HepG2 (cell line): ENCODE measurements at regions not wholly inside any gene's neighbourhood (a gene's known extent, or its start where the extent isn't known, plus 50 kb on each side); places are given as distances from the start of the nearest gene placed in this dataset.

Source experiments
- ATAC-seq: fragments of 200-7000 bp; cut with Tn5 transposase; 3 replicates; pipeline ENCODE4 v1.9.1; 2020; ENCODE audit warnings: mild to moderate bottlenecking, moderate library complexity
- BruUV-seq: library from RNA; stranded (reverse); fragments of 400-500 nt; replicated peaks from 2 replicates; lab custom pipeline; 2021; lab: Mats Ljungman, UMichigan
- CTCF ChIA-PET: fragments of 300-600 bp; formaldehyde crosslinking; extraction: SDS; loops from one replicate; lab custom pipeline; 2021; ENCODE audit warnings: low total read pairs, inconsistent platforms, low intra/inter-chr PET ratio; lab: Yijun Ruan, JAX
- POLR2A ChIA-PET: fragments of 350-600 bp; sonication (Branson Sonifier 250); formaldehyde crosslinking; loops from one replicate; lab custom pipeline; 2020; ENCODE audit warnings: antibody characterized with exemption, inconsistent platforms; lab: Yijun Ruan, JAX
- DNase-seq: peaks from one replicate; pipeline ENCODE4 v3.0.0-alpha.2; 2015; ENCODE audit warnings: low spot score
- FAIRE-seq: peaks from 3 replicates; lab custom pipeline; 2011; peaks lifted over from hg19 to GRCh38; lab: Jason Lieb, UNC
- H2AFZ ChIP-seq: one replicate; pipeline ENCODE4 v1.6.1; 2011; ENCODE audit warnings: low read length, inconsistent platforms
- H3K27ac ChIP-seq: fragments of 300-600 bp; 3 replicates; pipeline ENCODE4 v1.8.0; 2011; ENCODE audit warnings: mixed run types, mild to moderate bottlenecking, mixed read lengths, low read length, inconsistent platforms; ENCODE audit not compliant: insufficient read depth; ENCODE audit errors: extremely low read length
- H3K27me3 ChIP-seq, 2 experiments: fragments of 200-600 bp in 1 of 2; 2 replicates in 1 of 2; 3 replicates in 1 of 2; pipeline versions ENCODE4 v1.6.0 to v1.8.0; 2011; ENCODE audit warnings: low read length in 2 of 2, mild to moderate bottlenecking in 2 of 2, moderate library complexity in 2 of 2, inconsistent platforms in 1 of 2; ENCODE audit not compliant: insufficient read depth in 2 of 2, control insufficient read depth in 1 of 2
- H3K36me3 ChIP-seq, 2 experiments: fragments of 200-600 bp in 1 of 2; replicated peaks in 1 of 2; 2 replicates in 1 of 2; 3 replicates in 1 of 2; pipeline versions ENCODE4 v1.5.1 to v1.8.0; 2011; ENCODE audit warnings: low read length in 2 of 2, inconsistent platforms in 1 of 2; ENCODE audit not compliant: insufficient read depth in 2 of 2, control insufficient read depth in 1 of 2
- H3K4me1 ChIP-seq: 2 replicates; pipeline ENCODE4 v1.5.1; 2012; ENCODE audit warnings: low read length, inconsistent platforms; ENCODE audit not compliant: insufficient read depth
- H3K4me2 ChIP-seq: 2 replicates; pipeline ENCODE4 v1.6.0; 2011; ENCODE audit warnings: low read depth, low read length, inconsistent platforms
- H3K4me3 ChIP-seq, 3 experiments: fragments of 200-600 bp in 1 of 3; sonication (generic), shearing (Covaris generic) in 1 of 3; replicated peaks in 1 of 3; 2 replicates each; pipeline ENCODE4 v1.5.1; 2011 to 2016; ENCODE audit warnings: low read length in 3 of 3, inconsistent platforms in 2 of 3, low read depth in 2 of 3, mild to moderate bottlenecking in 2 of 3, control low read depth in 1 of 3, mixed read lengths in 1 of 3; ENCODE audit not compliant: insufficient read depth in 1 of 3
- H3K79me2 ChIP-seq: one replicate; pipeline ENCODE4 v1.6.1; 2011; ENCODE audit warnings: low read length, inconsistent platforms; ENCODE audit not compliant: insufficient read depth
- H3K9ac ChIP-seq: 2 replicates; pipeline ENCODE4 v1.6.0; 2011; ENCODE audit warnings: mild to moderate bottlenecking, low read depth, low read length, inconsistent platforms; ENCODE audit not compliant: insufficient read depth
- H3K9me3 ChIP-seq: 2 replicates; pipeline ENCODE4 v1.5.1; 2012; ENCODE audit warnings: mild to moderate bottlenecking, low read length
- H4K20me1 ChIP-seq: 2 replicates; pipeline ENCODE4 v1.6.0; 2011; ENCODE audit warnings: inconsistent platforms, mild to moderate bottlenecking, low read length, moderate library complexity; ENCODE audit not compliant: insufficient read depth
- CENPX ChIP-seq: sonication (generic); formaldehyde crosslinking; IDR thresholded peaks from 2 replicates; pipeline ENCODE4 v1.9.0; 2021; ENCODE audit warnings: mild to moderate bottlenecking, missing genetic modification reagents, moderate library complexity
- FOXO4 ChIP-seq: sonication (generic); formaldehyde crosslinking; conservative IDR thresholded peaks from 2 replicates; pipeline ENCODE4 v1.8.1; 2023; ENCODE audit warnings: missing genetic modification reagents
- GPBP1L1 ChIP-seq: sonication (generic); formaldehyde crosslinking; IDR thresholded peaks from 2 replicates; pipeline ENCODE4 v1.5.0; 2020; ENCODE audit warnings: mild to moderate bottlenecking, missing genetic modification reagents
- HDAC2 ChIP-seq: sonication (generic); formaldehyde crosslinking; IDR thresholded peaks from 2 replicates; pipeline ENCODE4 v1.4.0; 2020; ENCODE audit warnings: missing genetic modification reagents
- MAZ ChIP-seq, 2 experiments: sonication (generic) in 1 of 2; formaldehyde crosslinking in 1 of 2; IDR thresholded peaks; 2 replicates each; pipeline versions ENCODE4 v1.5.0 to v1.6.1; 2012 to 2020; ENCODE audit warnings: low read depth in 2 of 2, mild to moderate bottlenecking in 2 of 2, borderline replicate concordance in 1 of 2, improper control_type of control experiment in 1 of 2, low read length in 1 of 2, missing genetic modification reagents in 1 of 2, moderate library complexity in 1 of 2
- MYC ChIP-seq: sonication (generic); formaldehyde crosslinking; IDR thresholded peaks from 2 replicates; pipeline ENCODE4 v1.9.0; 2021; ENCODE audit warnings: missing genetic modification reagents, borderline replicate concordance
- SRSF9 ChIP-seq: fragments of 200-400 bp; formaldehyde crosslinking; IDR thresholded peaks from 2 replicates; pipeline ENCODE4 v1.6.1; 2018; ENCODE audit warnings: borderline replicate concordance, mild to moderate bottlenecking, low read depth, low read length; ENCODE audit not compliant: insufficient read depth, poor library complexity, severe bottlenecking
- ZFP37 ChIP-seq: sonication (generic); formaldehyde crosslinking; IDR thresholded peaks from 2 replicates; pipeline ENCODE4 v1.4.0; 2020; ENCODE audit warnings: missing genetic modification reagents, borderline replicate concordance
- ZNF329 ChIP-seq: sonication (generic); formaldehyde crosslinking; IDR thresholded peaks from 2 replicates; pipeline ENCODE4 v1.9.0; 2021; ENCODE audit warnings: low read depth, mild to moderate bottlenecking, missing genetic modification reagents
- ZNF7 ChIP-seq: IDR thresholded peaks from 2 replicates; pipeline ENCODE4 v1.6.1; 2016; ENCODE audit warnings: missing biosample characterization, missing genetic modification reagents
- WGBS: methylation state at CpG from one replicate; pipeline ENCODE4 v1.1.6; 2017; ENCODE audit warnings: low lambda C conversion rate; 5-methylcytosine and 5-hydroxymethylcytosine counted together
- in situ Hi-C: cut with HindIII; loops from 2 replicates; pipeline ENCODE4 v1.10.0; 2017; ENCODE audit warnings: low pct_unique_long_range_greater_than_20kb; ENCODE audit not compliant: extremely low pct_ligation_motif_present
- intact Hi-C: fragments of 100-400 bp; cut with micrococcal nuclease; formaldehyde crosslinking; loops from one replicate; pipeline ENCODE4 v1.10.0; 2022; ENCODE audit not compliant: unreplicated experiment

- peaks cover 2% of the 10 kb centered on the region for H3K4me1 ChIP-seq
- H3K27me3 ChIP-seq: peaks cover 0 to 42% of the 10 kb centered on the region in 2 experiments
- DNase-seq: no peak
- TF ChIP-seq MAZ (IDR thresholded peaks at IDR 0.05; ENCODE audit: borderline replicate concordance, low read depth, low read length) (no peak), MAZ (CRISPR knock-in tag; IDR thresholded peaks at IDR 0.05; ENCODE audit: low read depth) (no peak), CENPX (CRISPR knock-in tag) (no peak), SRSF9 (no peak), ZNF329 (CRISPR knock-in tag) (no peak), HDAC2 (CRISPR knock-in tag) (no peak), MYC (CRISPR knock-in tag) (no peak), ZNF7 (CRISPR knock-in tag) (no peak), GPBP1L1 (no peak), ZFP37 (CRISPR knock-in tag) (no peak), FOXO4 (CRISPR knock-in tag) (no peak)
- intact Hi-C loops: no loop called here
- H2AFZ ChIP-seq: no peak overlapping the region
- no peak overlapping the region for H3K27ac ChIP-seq
- in situ Hi-C loops: no loop called here
- H3K9ac ChIP-seq: no peak overlapping the region
- H3K36me3 ChIP-seq: no peaks in the 10 kb centered on the region
- no peaks in the 10 kb centered on the region for H4K20me1 ChIP-seq
- no peaks in the 10 kb centered on the region for H3K79me2 ChIP-seq
- POLR2A ChIA-PET: no interaction called here
- WGBS: 54% methylated on average over 7 of the region's 12 CpGs
- no peak overlapping the region for H3K4me3 ChIP-seq
- no peak for ATAC-seq
- H3K4me2 ChIP-seq: no peak overlapping the region
- FAIRE-seq: no peak
- CTCF ChIA-PET: no interaction called here
- BruUV-seq: no TSS peak
- no peaks in the 10 kb centered on the region for H3K9me3 ChIP-seq
Measured at GRCh38 chr12:4852911-4853310, 56.8 kb upstream of the KCNA1 start.
